HG02678 (cell line): ENCODE measurements at regions not wholly inside any gene's neighbourhood (a gene's known extent, or its start where the extent isn't known, plus 50 kb on each side); places are given as distances from the start of the nearest gene placed in this dataset.
"Not testable (repeated sequence)": the region's sequence is repeated elsewhere in the genome, so short reads cannot be mapped to it uniquely, and the experiment has no call there.

ENCODE experiments used
- ATAC-seq: cut with Tn5 transposase; IDR thresholded peaks from one replicate; pipeline ENCODE4 v1.9.1; 2021; ENCODE audit warnings: mild to moderate bottlenecking, moderate library complexity; ENCODE audit not compliant: unreplicated experiment

DNA sequence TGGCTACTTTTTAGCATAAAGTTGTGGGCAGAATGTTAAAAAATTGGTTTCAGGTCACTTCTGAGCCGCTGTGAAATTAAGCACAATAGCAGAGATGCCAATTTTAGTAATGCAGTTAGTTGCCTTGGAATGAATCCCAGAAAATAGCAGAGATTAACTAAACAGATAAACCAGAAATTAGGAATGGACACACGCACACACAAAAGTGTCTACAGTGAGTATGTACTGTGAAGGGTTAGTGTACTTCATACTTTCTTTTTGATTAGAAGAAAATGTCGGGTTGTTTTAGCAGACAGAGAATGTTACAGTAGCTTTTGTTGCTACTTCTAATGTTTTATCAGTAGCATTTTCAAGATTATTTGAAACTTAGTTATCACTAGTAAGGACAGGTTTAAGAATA, 106.7 kb downstream of the LEPR start:
- no peak for ATAC-seq

DNA sequence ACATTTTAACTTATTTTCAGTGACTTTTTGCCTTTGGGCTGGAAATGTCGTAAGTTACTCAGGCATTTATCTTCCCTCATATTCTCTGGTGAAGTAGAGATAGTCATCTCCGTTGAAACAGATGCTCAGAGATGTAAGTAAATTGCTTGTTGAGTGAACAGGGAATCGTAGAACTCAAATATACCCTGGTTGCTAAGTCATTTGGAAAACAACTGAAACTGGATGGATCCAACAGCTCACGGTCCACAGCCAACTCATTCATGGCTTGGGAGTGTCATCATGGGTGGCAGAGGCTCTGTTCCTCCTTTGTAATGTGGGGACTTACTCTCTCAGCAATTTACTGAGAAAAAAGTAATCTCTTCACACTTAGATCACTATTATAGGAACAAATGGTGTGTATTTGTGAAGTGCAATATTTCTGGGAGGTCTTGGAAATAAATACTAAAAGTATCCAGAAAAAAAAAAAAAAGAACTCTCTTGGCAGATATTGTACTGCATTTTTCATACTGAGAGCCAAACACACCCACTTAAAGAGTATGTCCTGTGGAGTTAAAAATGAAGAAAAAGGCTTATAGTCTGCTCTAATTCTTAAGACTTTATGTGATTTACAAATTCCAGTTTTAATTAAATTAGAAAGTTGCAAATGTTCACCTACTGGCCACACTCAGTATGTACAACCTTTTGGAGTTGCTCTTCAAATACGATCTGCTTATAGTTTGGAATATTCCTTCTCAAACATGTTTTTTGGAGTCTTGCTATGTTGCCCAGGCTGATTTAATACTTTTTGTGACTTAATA, 107.4 kb downstream of the LEPR start:
- ATAC-seq = no peak

DNA sequence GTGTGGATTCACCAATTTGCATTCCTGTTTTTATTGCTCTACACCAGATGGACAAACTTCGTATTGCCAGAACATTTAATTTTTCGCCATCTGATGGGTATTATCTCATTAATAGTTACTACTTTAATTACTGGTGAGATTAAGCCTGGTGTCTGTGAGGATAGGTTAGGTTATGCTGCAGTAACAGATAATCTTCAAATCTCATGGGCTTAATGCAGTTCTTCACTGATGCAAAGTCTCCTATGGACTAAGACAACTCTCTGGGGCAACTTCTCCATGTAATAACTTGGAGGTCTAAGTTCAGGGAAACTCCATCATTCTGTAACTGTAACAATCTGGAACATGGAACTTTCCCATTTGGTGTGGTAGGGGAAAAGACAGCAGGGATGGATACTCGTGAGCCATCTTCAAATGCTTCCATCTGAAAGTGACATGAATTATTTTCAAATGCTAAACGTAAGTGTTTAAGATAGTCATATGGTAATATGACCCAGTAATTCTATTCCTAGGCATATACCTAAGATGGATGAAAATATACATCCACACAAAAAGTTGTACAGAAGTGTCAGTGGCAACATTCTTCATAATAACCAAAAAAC, 111.6 kb downstream of the LEPR start:
- no peak for ATAC-seq

DNA sequence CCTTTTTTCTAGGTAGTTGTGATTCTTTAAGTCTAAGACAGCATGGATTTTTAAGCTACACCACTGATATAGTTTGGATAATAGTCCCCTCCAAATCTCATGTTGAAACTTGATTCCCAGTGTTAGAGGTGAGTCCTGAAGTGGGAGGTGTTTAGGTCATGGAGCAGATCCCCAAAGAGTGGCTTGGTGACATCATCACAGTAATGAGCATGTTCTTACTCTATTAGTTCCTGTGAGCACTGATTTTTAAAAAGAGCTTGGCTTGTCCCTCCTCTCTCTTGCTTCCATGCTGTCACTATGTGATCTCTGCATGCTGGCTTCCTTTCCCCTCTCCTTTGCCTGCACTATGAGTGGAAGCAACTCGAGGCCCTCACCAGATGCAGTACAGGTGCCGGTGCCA, 115.5 kb downstream of the LEPR start:
- ATAC-seq = no peak

DNA sequence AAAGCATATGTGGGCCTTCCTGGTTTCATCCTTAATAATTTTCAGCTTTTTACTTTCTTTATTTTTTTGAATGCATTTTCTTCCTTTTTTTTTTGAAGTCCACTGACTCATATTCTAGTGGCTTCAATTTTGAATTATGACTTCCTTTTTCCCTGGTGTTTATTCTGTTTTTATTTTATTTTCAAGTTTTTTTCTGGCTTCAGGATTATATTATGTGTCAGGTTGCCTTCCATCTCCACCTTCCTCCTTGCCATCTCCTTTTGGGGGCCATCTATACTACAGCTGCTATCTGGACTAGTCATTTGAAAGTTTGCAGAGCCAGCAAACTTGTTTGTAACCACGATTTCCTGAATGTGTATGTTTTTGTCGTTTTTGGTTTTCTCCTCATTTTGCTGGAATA, 117.6 kb downstream of the LEPR start:
- no peak for ATAC-seq

DNA sequence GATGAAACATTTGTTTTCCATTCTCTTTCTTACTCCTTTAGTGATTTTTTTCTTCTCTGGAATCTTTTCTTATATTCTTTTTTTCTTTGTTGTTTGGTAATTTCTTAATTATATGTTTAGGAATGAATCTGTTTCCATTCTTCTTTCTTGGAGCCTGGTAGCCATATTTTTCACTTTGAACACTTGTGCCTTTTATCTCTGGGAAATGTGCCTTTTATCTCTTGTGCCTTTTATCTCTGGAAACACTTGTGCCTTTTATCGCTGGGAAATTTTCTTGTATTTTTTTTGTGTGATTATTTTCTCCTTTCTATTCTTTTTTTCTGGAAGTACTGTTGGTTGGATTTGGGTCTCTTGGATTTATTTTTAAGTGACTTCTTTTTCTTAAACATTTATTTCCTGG, 118.2 kb downstream of the LEPR start:
- no peak for ATAC-seq

DNA sequence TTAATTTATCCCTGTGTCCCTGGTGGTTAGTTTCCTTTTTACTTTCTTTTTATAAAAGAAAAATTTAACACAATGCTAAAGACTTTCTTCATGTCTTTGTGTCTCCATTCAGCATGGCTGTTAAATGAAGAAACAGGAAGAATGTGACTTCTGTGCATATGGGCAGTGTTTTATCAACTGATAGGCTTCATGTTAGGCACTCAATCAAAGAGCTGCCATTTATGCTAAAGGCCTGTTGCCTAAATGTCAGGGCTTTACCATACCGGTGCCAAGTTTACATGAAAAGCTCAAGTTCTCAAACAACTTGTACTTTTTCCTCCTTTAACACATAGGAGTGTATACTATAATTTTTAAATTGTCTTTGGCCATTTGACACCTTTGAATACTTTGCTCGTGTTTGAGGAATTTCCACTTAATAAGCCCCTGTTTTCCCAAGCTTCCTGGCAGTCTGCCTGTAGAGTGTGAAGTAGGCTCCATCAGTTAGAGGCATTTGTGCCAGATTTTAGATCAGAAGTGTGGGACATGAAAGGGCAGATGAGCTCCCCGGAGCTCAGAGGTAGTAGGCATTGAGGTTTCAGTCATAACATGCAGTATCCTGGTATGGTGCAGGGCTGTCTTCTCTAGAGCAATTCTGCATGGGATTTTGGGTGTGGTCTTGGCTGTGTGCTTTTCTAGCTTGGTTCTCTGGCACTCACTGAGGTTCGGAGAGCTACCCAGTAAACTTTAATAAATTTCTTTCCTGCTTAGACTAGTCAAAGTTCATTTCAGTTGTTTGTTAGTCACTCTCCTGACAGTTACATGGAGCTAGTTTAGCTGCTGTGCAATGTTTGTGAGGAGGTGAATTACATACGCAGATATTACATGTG, 119.0 kb downstream of the LEPR start:
- ATAC-seq = no peak

DNA sequence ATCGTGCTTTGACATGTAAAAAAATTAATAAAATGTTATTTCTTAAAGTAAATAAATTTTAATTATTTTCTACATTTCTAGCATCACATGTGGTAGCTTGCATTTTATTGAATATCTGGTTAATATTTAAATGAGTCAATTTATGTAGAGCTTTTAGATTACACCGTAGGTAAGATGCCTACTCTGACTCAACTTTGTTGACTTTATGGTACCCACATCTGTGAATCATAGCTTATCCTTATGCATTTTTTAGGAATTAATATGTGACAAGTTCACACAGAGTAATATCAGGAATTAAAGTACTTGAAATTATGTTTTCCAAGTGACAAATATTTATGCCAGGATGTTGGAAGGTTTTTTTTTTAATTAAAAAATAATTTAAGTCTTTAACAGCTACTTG, 120.7 kb downstream of the LEPR start:
- no peak for ATAC-seq

DNA sequence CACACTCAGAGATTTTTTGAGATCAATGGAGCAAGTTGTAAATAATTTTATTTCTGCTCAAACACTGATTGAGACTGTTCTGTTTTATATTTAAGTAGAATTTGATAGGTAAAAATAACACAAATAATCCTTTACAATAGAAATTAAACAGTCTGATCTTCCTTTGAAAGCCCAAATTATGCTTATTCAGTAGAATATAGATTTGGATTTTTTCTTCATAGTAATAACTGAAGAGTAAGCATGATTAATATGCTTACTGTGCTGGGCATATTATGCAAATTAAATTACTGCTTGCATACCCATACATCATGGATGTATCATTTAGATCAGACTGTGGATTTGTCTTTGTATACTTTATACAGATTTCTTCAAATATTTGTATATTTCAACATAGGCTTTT, 121.4 kb downstream of the LEPR start:
- ATAC-seq = no peak

DNA sequence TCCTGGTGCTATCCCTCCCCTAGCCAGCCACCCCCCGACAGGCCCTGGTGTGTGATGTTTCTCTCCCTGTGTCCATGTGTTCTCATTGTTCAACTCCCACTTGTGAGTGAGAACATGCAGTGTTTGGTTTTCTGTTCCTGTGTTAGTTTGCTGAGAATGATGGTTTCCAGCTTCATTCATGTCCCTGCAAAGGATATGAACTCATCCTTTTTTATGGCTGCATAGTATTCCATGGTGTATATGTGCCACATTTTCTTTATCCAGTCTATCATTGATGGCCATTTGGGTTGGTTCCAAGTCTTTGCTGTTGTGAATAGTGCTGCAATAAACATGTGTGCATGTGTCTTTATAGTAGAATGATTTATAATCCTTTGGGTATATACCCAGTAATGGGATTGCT, 122.1 kb downstream of the LEPR start:
- ATAC-seq = not testable (repeated sequence)

DNA sequence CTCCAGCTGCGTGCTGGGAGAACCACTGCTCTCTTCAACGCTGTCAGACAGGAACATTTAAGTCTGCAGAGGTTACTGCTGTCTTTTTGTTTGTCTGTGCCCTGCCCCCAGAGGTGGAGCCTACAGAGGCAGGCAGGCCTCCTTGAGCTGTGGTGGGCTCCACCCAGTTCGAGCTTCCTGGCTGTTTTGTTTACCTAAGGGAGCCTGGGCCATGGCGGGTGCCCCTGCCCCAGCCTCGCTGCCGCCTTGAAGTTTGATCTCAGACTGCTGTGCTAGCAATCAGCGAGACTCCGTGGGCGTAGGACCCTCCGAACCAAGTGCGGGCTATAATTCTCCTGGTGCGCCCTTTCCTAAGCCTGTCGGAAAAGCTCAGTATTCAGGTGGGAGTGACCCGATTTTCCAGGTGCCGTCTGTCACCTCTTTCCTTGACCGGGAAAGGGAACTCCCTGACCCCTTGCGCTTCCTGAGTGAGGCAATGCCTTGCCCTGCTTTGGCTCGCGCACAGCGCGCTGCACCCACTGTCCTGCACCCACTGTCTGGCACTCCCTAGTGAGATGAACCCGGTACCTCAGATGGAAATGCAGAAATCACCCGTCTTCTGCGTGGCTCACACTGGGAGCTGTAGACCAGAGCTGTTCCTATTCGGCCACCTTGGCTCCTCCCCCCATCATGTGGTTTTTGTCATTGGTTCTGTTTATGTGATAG, 130.0 kb downstream of the LEPR start:
- not testable (repeated sequence) for ATAC-seq

DNA sequence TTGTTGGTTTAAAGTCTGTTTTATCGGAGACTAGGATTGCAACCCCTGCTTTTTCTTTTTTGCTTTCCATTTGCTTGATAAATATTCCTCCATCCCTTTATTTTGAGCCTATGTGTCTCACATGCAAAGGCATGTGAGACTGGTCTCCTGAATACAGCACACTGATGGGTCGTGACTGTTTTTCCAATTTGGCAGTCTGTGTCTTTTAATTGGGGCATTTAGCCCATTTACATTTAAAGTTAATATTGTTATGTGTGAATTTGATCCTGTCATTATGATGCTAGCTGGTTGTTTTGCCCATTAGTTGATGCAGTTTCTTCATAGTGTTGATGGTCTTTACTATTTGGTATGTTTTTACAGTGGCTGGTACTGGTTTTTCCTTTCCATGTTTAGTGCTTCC, 132.0 kb downstream of the LEPR start:
- ATAC-seq = not testable (repeated sequence)

DNA sequence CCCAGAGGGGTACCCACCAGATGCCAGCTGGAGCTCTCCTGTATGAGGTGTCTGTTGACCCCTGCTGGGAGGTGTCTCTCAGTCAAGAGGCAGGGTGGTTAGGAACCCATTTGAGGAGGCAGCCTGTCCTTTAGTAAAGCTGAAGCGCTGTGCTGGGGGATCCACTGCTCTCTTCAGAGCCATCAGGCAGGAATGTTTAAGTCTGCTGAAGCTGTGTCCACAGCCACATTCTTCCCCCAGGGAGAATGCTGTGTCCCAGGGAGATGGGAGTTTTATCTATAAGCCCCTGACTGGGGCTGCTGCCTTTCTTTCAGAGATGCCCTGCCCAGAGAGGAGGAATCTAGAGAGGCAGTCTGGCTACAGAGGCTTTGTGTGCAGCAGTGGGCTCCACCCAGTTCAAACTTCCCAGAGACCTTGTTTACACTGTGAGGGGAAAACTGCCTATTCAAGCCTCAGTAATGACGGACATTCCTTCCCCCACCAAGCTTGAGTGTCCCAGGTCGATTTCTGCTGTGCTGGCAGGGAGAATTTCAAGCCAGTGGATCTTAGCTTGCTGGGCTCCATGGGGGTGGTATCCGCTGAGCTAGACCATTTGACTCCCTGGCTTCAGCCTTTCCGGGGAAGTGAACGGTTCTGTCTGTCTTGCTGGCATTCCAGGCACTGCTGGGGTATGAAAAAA, 133.8 kb downstream of the LEPR start:
- not testable (repeated sequence) for ATAC-seq

DNA sequence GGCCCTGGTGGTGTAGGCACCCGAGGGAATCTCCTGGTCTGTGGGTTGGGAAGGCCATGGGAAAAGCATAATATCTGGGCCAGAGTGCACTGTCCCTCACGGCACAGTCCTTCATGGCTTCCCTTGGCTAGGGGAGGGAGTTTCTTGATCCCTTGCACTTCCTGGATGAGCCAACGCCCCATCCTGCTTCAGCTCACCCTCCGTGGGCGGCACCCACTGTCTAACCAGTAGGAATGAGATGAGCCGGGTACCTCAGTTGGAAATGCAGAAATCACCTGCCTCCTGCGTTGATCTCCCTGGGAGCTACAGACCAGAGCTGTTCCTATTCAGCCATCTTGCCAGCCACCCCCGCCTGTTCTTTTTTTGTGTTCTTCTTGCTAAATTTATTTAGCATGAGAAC, 134.4 kb downstream of the LEPR start:
- ATAC-seq = no peak

DNA sequence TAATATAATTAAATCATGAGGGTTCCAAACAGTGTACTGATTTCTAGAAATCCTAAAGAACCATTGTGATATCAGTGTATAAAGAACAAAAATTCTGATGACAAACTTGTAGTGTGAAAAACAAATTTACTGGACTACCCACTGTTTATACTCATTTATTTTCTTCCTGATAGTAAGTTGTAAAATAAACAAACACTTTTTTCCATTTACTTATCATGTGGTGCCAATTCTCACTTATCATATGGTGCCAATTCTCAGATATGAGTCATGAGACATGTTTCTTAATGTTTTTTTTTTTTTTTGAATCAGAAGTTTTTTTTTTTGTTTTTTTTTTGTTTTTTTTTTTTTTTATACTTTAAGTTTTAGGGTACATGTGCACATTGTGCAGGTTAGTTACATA, 137.7 kb downstream of the LEPR start:
- ATAC-seq = no peak

DNA sequence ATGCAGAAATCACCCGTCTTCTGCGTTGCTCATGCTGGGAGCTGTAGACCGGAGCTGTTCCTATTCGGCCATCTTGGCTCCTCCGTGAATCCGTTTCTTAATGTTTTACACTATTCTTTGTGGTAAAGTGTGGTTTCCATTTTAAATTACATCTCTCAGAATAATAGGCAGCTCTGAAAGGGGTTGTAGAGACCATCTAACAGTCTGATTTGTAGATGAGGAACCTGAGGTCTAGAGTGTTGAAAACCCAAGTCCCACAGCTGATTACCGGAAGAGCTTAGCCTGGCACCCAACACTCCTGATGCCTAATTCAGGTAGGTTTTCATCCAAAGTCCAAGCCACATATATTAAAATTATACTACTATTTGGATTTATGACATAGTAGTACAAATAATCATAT, 144.0 kb downstream of the LEPR start:
- no peak for ATAC-seq

DNA sequence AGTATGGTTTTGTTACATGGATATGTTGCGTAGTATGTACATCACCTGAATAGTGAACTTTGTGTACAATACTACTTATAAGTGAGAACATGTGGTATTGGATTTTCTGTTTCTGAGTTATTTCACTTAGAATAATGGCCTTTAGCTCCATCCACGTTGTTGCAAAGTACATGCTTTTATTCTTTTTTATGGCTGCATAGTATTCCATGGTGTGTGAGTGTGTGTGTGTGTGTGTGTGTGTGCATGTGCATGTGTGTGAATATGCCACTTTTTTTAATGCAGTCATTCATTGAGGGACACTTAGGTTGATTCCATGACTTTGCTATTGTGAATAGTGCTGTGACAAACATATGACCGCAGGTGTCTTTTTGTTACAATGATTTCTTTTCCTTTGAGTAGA, 147.8 kb downstream of the LEPR start:
- no peak for ATAC-seq

DNA sequence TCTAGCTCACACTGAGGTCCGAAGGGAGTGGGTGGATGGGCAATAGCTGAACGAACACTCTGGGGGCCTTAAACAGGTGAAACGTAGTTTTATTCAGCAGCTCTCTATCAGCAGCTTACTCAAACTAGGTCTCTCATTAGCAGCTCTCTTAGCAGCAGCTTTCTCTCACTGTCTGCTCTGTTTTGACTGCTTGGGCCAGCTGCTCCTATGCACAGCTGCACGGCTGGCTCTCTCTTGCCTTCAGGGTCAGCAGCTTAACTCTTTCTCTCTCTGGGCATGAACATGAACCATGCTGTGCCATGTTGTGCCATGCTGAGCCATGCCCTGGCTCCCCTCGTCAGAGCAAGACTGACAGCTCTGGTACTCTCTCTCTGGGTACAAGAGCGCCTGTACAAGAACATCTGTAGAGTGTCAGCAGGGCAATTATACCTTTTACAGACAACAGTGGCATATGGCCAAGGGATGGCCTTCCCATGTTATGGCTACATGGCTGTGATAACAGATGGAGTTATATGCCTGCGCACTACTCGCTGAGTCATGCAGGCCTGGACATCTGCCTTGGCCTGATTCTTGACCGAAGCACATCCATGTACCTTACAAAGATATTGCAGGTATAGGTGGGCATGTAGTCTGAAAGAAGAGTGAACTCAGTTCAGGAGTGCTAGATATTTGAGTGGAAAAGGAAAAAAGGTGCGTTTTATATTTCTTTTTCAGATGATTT, 152.4 kb downstream of the LEPR start:
- ATAC-seq = no peak

DNA sequence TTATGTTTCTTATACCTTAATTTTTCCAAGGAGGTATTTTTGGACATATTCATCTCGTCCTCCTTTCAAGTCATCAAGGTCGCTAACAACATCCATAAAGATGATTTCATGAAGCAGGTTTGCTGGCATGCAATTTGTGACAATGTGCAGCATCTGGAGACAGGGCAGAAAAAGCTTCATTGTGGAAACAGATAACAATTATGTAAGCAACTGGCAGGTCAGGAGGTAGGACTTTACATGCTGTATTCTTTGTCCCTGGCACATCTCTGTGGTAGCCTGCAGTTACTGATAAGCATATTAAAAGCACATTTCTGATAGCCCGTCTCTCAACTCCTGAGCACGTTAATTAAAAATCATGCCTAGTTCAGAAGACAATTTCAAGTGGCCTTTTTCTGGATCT, 156.8 kb downstream of the LEPR start:
- no peak for ATAC-seq

DNA sequence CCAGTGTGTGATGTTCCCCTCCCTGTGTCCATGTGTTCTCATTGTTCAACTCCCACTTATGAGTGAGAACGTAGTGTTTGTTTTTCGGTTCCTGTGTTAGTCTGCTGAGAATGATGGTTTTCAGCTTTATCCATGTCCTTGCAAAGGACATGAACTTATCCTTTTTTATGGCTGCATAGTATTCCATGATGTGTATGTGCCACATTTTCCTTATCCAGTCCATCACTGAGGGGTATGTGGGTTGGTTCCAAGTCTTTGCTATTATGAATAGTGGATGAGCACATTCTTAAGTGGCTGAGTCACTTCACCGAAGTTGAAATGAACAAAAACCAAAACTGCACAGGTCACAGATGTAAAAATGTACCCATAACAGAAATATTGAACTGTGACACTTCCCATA, 157.5 kb downstream of the LEPR start:
- ATAC-seq = not testable (repeated sequence)
